ENCODE measurements at regions not wholly inside any gene's neighbourhood (a gene's known extent, or its start where the extent isn't known, plus 50 kb on each side); places are given as distances from the start of the nearest gene placed in this dataset.

DNA sequence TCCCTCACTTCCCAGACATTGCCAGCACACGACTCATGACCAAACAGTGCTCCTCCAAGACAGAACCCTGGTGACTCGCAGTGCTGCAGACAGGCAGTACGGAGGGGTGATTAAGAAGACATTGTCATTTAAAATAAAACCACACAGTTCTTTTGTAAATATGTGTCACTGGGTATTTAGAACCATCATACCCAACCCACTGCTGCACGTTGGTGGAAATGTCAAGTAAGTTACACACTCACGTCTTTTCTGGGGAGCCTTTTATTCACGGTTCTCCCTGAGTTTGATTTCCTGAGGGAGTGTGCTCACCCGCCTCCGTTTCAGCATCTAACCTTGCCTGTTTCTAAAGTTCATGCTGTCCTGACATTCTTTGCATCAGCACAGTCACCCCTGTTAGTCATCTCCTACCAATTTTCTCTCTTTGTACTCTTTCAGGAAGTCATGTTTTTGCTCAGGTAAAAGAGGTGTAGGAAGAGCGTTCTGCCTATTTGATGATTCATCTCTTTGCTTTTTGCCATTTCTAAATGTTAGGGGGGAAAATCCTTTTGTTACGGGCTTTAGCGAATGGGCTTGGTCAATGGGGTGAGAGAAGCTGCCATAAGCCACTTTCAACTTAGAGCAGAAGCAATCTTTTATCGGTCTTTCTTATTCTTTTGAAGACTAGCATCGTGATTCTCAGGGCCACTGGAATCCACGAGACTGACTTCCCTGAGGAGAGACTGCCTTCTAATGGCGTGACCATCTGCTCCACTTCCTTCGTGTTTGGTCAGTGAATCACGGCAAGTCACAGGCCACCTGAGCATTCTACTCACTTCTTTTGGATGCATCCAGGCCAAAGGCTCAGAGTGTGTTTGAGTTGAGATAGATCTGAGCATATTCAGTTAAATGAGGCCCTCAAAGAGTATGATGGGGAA, 512.8 kb upstream of the JARID2 start:
- peak overlapping the region; percentile 66 for H3K4me3 Mint-ChIP-seq
- peaks cover 14% of the 10 kb centered on the region for H3K36me3 Mint-ChIP-seq
- H3K9me3 Mint-ChIP-seq = peaks cover 0 to 2% of the 10 kb centered on the region in 2 donors
- H3K36me3 ChIP-seq (ENCODE audit: control insufficient read depth, insufficient read depth, low read length) = no peaks in the 10 kb centered on the region
- intact Hi-C loops (cut with micrococcal nuclease) = loop anchor here (5.0 kb wide), 1 partner anchor 124 kb away; no protein-coding TSS in a partner anchor
- DNase-seq = peak in 1 of 2 donors; percentile 46
- peaks cover 70 to 73% of the 10 kb centered on the region in 2 donors for H3K4me1 Mint-ChIP-seq
- H3K4me1 ChIP-seq (ENCODE audit: control insufficient read depth, insufficient read depth, low read length) = peaks cover 55% of the 10 kb centered on the region
- WGBS (ENCODE audit: insufficient coverage) = 54% methylated on average over 15 of the region's 17 CpGs
- no peak overlapping the region for H3K27ac ChIP-seq (ENCODE audit: low read length)
- TF ChIP-seq, protein P1, sequence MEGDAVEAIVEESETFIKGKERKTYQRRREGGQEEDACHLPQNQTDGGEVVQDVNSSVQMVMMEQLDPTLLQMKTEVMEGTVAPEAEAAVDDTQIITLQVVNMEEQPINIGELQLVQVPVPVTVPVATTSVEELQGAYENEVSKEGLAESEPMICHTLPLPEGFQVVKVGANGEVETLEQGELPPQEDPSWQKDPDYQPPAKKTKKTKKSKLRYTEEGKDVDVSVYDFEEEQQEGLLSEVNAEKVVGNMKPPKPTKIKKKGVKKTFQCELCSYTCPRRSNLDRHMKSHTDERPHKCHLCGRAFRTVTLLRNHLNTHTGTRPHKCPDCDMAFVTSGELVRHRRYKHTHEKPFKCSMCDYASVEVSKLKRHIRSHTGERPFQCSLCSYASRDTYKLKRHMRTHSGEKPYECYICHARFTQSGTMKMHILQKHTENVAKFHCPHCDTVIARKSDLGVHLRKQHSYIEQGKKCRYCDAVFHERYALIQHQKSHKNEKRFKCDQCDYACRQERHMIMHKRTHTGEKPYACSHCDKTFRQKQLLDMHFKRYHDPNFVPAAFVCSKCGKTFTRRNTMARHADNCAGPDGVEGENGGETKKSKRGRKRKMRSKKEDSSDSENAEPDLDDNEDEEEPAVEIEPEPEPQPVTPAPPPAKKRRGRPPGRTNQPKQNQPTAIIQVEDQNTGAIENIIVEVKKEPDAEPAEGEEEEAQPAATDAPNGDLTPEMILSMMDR (IDR thresholded peaks at IDR 0.05) = no peak
- ATAC-seq = peak; percentile 23 to 46 (median 35)
- H3K9me3 ChIP-seq (ENCODE audit: control insufficient read depth, insufficient read depth, low read length) = peaks cover 5% of the 10 kb centered on the region
- H3K27me3 ChIP-seq (ENCODE audit: control insufficient read depth, insufficient read depth, low read length) = no peaks in the 10 kb centered on the region
- no peaks in the 10 kb centered on the region for H3K27me3 Mint-ChIP-seq (ENCODE audit: low read depth in 2 of 2)
- H3K4me3 ChIP-seq (ENCODE audit: low read length) = no peak overlapping the region
- H3K27ac Mint-ChIP-seq = peak overlapping the region; percentile 79 to 91

DNA sequence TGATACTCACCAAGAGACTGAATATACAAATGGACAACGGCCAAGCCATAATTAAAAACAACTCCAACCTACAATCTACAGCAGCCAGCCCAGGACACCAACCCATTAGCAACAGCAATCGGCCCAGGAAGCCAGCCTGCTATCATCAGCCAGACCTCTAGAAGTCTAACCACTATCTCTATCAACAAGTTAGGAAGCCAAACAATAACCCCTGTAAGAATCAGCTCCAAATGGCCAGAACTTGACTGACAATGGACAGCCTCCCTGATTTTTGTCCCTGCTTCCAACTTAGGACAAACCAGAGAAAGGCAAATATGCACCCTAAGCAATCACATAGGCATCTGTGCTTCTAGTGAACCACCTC, 511.8 kb upstream of the JARID2 start:
- Mint-ChIP-seq H3K4me1 (peaks cover 74 to 75% of the 10 kb centered on the region in 2 donors), H3K27me3 (ENCODE audit: low read depth in 2 of 2) (no peaks in the 10 kb centered on the region), H3K4me3 (peak overlapping the region; percentile 80), H3K27ac (peak overlapping the region; percentile 79 to 91), H3K9me3 (peaks cover 0 to 2% of the 10 kb centered on the region in 2 donors), H3K36me3 (peaks cover 14% of the 10 kb centered on the region)
- intact Hi-C loops (cut with micrococcal nuclease) = loop anchor here (2.0 to 5.0 kb wide), 2 partner anchors 73 to 123 kb away; no protein-coding TSS in a partner anchor
- no peak for DNase-seq
- WGBS (ENCODE audit: insufficient coverage) = 93% methylated on average over 2 of the region's 2 CpGs
- H3K36me3 ChIP-seq (ENCODE audit: control insufficient read depth, insufficient read depth, low read length) = no peaks in the 10 kb centered on the region
- no peak overlapping the region for H3K4me3 ChIP-seq (ENCODE audit: low read length)
- H3K4me1 ChIP-seq (ENCODE audit: control insufficient read depth, insufficient read depth, low read length) = peaks cover 50% of the 10 kb centered on the region
- no peak overlapping the region for H3K27ac ChIP-seq (ENCODE audit: low read length)
- H3K9me3 ChIP-seq (ENCODE audit: control insufficient read depth, insufficient read depth, low read length) = peaks cover 5% of the 10 kb centered on the region
- TF ChIP-seq, protein P1 (IDR thresholded peaks at IDR 0.05) = no peak
- no peaks in the 10 kb centered on the region for H3K27me3 ChIP-seq (ENCODE audit: control insufficient read depth, insufficient read depth, low read length)
- no peak for ATAC-seq

DNA sequence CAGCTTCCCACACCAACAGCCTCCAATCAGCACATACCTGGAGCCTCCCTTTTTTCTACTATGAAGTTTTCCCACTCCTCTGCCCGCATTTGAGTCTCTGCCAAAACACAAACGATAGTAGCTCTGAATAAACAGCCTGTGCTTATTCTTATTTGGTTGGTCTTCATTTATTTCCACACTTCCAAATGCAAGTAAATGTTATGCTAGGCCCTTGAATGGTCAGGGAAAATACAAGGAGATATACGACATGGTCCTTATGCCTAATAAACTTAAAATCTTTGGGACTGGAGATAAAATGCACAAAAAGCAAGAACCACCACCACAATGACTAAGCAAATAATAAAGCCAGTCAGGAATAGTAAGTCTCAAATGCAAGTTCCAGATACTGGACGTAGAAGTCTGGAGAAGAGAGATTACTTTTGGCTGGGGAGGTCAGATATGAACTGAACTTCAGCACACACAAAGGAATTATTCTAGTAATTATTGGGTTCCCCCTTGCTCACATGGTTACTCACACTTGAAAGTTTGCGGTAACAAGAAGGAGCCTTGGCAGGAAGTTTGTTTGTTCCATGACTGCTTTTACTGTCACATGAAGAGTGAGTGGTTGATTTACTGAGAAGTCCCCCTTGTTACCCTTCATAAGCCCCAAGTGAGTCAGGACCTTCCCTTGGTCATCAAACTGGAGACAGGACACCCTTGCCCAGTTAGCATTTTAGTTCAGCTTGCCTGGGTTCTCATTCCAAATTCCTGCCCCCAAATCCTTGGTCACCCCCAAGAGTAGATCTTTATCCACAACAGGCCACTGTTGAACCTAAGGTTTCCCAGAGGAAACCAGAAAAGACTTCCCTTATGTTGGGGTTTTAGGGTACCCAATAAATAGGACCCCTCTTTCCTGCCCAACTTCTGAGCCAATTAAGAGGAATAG, 511.2 kb upstream of the JARID2 start:
- ATAC-seq (peak; percentile 79 to 91 (median 83)), DNase-seq (peak in 1 of 2 donors; percentile 71)
- no peaks in the 10 kb centered on the region for H3K36me3 ChIP-seq (ENCODE audit: control insufficient read depth, insufficient read depth, low read length)
- no peaks in the 10 kb centered on the region for H3K27me3 Mint-ChIP-seq (ENCODE audit: low read depth in 2 of 2)
- TF ChIP-seq, protein P1 (IDR thresholded peaks at IDR 0.05) = no peak
- no peaks in the 10 kb centered on the region for H3K27me3 ChIP-seq (ENCODE audit: control insufficient read depth, insufficient read depth, low read length)
- 56% methylated on average over 3 of the region's 5 CpGs for WGBS (ENCODE audit: insufficient coverage)
- peaks cover 70 to 74% of the 10 kb centered on the region in 2 donors for H3K4me1 Mint-ChIP-seq
- H3K27ac Mint-ChIP-seq = peak overlapping the region; percentile 79 to 91
- peaks cover 5% of the 10 kb centered on the region for H3K9me3 ChIP-seq (ENCODE audit: control insufficient read depth, insufficient read depth, low read length)
- no peak overlapping the region for H3K4me3 ChIP-seq (ENCODE audit: low read length)
- intact Hi-C loops (cut with micrococcal nuclease) = loop anchor here (1.0 to 5.0 kb wide), 3 partner anchors 17 to 123 kb away; no protein-coding TSS in a partner anchor
- H3K9me3 Mint-ChIP-seq = peaks cover 0 to 2% of the 10 kb centered on the region in 2 donors
- peaks cover 46% of the 10 kb centered on the region for H3K4me1 ChIP-seq (ENCODE audit: control insufficient read depth, insufficient read depth, low read length)
- H3K36me3 Mint-ChIP-seq = peaks cover 14% of the 10 kb centered on the region
- H3K27ac ChIP-seq (ENCODE audit: low read length) = peak overlapping the region; percentile 64
- H3K4me3 Mint-ChIP-seq = peak overlapping the region; percentile 80
